IMR-90 (cell line): ENCODE measurements at regions not wholly inside any gene's neighbourhood (a gene's known extent, or its start where the extent isn't known, plus 50 kb on each side); places are given as distances from the start of the nearest gene placed in this dataset.

ENCODE experiments used
- ATAC-seq: fragments of 200-7000 bp; cut with Tn5 transposase; 2 replicates; pipeline ENCODE4 v1.9.1; 2020; ENCODE audit warnings: low read depth, mild to moderate bottlenecking, moderate library complexity
- BruUV-seq: library from RNA; stranded (reverse); fragments of 400-500 nt; replicated peaks from 2 replicates; lab custom pipeline; 2021; lab: Mats Ljungman, UMichigan
- CTCF ChIA-PET: fragments of 300-600 bp; formaldehyde crosslinking; extraction: SDS; loops from one replicate; lab custom pipeline; 2021; ENCODE audit warnings: antibody characterized with exemption; lab: Yijun Ruan, JAX
- POLR2A ChIA-PET: fragments of 300-600 bp; sonication (Branson Sonifier 250); formaldehyde crosslinking; loops from one replicate; lab custom pipeline; 2022; ENCODE audit warnings: antibody characterized with exemption; ENCODE audit not compliant: unreplicated experiment; lab: Charles Lee
- DNase-seq: peaks from one replicate; pipeline ENCODE4 v3.0.0; 2013
- H2AFZ ChIP-seq: replicated peaks from 2 replicates; pipeline ENCODE3; 2013; ENCODE audit warnings: low read length, mild to moderate bottlenecking; ENCODE audit not compliant: poor library complexity
- H2AK5ac ChIP-seq: 2 replicates; pipeline ENCODE4 v1.6.1; 2013; ENCODE audit warnings: low read depth, low read length, inconsistent platforms
- H2AK9ac ChIP-seq: replicated peaks from 2 replicates; pipeline ENCODE3; 2013; ENCODE audit warnings: mild to moderate bottlenecking, low read depth, low read length, moderate library complexity; ENCODE audit not compliant: poor library complexity
- H2BK120ac ChIP-seq: 2 replicates; pipeline ENCODE4 v1.6.1; 2013; ENCODE audit warnings: low read depth, low read length, inconsistent platforms
- H2BK15ac ChIP-seq: 3 replicates; pipeline ENCODE4 v1.6.1; 2013; ENCODE audit warnings: low read depth, low read length, inconsistent platforms
- H2BK20ac ChIP-seq: 2 replicates; pipeline ENCODE4 v1.6.1; 2013; ENCODE audit warnings: low read depth, mild to moderate bottlenecking, inconsistent platforms, low read length, moderate library complexity
- H2BK5ac ChIP-seq: 2 replicates; pipeline ENCODE4 v1.6.1; 2013; ENCODE audit warnings: mild to moderate bottlenecking, low read depth, low read length, inconsistent platforms; ENCODE audit not compliant: poor library complexity, severe bottlenecking
- H3K14ac ChIP-seq: replicated peaks from 2 replicates; pipeline ENCODE4 v1.6.1; 2013; ENCODE audit warnings: low read depth, low read length, inconsistent platforms
- H3K18ac ChIP-seq: 2 replicates; pipeline ENCODE4 v1.6.1; 2013; ENCODE audit warnings: low read depth, low read length, control low read depth
- H3K23ac ChIP-seq: 2 replicates; pipeline ENCODE4 v1.6.1; 2013; ENCODE audit warnings: low read depth, low read length, inconsistent platforms
- H3K27ac ChIP-seq: 2 replicates; pipeline ENCODE4 v1.5.1; 2013; ENCODE audit warnings: mild to moderate bottlenecking, control low read depth, low read length; ENCODE audit not compliant: insufficient read depth
- H3K27me3 ChIP-seq: 2 replicates; pipeline ENCODE4 v1.6.1; 2013; ENCODE audit warnings: low read length; ENCODE audit not compliant: control insufficient read depth, insufficient read depth
- H3K36me3 ChIP-seq: 2 replicates; pipeline ENCODE4 v1.6.1; 2013; ENCODE audit warnings: low read length, mixed read lengths; ENCODE audit not compliant: control insufficient read depth, insufficient read depth
- H3K4ac ChIP-seq: 2 replicates; pipeline ENCODE4 v1.6.1; 2013; ENCODE audit warnings: low read depth, low read length, inconsistent platforms
- H3K4me1 ChIP-seq: 2 replicates; pipeline ENCODE4 v1.6.1; 2013; ENCODE audit warnings: low read length, mixed read lengths; ENCODE audit not compliant: control insufficient read depth, insufficient read depth
- H3K4me2 ChIP-seq: 2 replicates; pipeline ENCODE4 v1.6.1; 2013; ENCODE audit warnings: low read depth, mild to moderate bottlenecking, control low read depth, low read length, moderate library complexity
- H3K4me3 ChIP-seq: 2 replicates; pipeline ENCODE4 v1.5.1; 2013; ENCODE audit warnings: low read depth, mild to moderate bottlenecking, control low read depth, low read length, moderate library complexity; ENCODE audit not compliant: insufficient read depth
- H3K56ac ChIP-seq: 2 replicates; pipeline ENCODE4 v1.6.1; 2013; ENCODE audit warnings: low read length, inconsistent platforms; ENCODE audit not compliant: insufficient read depth; ENCODE audit errors: extremely low read depth
- H3K79me1 ChIP-seq, 2 experiments: 2 replicates each; pipeline ENCODE4 v1.6.1; 2013; ENCODE audit warnings: low read length in 2 of 2, inconsistent platforms in 1 of 2, low read depth in 1 of 2
- H3K9ac ChIP-seq: 2 replicates; pipeline ENCODE4 v1.6.1; 2013; ENCODE audit warnings: low read depth, low read length, control low read depth
- H3K9me1 ChIP-seq: 2 replicates; pipeline ENCODE4 v1.6.1; 2013; ENCODE audit warnings: low read length, inconsistent platforms; ENCODE audit not compliant: insufficient read depth
- H3K9me3 ChIP-seq: 2 replicates; pipeline ENCODE4 v1.6.1; 2013; ENCODE audit warnings: low read length; ENCODE audit not compliant: control insufficient read depth, insufficient read depth
- H4K20me1 ChIP-seq: 2 replicates; pipeline ENCODE4 v1.6.1; 2013; ENCODE audit warnings: low read length, inconsistent platforms; ENCODE audit not compliant: insufficient read depth
- H4K5ac ChIP-seq: 2 replicates; pipeline ENCODE4 v1.6.1; 2013; ENCODE audit warnings: mild to moderate bottlenecking, low read depth, low read length, control low read depth
- H4K8ac ChIP-seq, 2 experiments: 2 replicates each; pipeline ENCODE4 v1.6.1; 2013; ENCODE audit warnings: low read depth in 2 of 2, low read length in 2 of 2, control low read depth in 1 of 2, inconsistent platforms in 1 of 2
- H4K91ac ChIP-seq: 2 replicates; pipeline ENCODE4 v1.6.1; 2013; ENCODE audit warnings: low read depth, low read length, inconsistent platforms; ENCODE audit not compliant: insufficient read depth
- MXI1 ChIP-seq: IDR thresholded peaks from 2 replicates; pipeline ENCODE4 v1.6.1; 2012; ENCODE audit warnings: low read depth, mild to moderate bottlenecking, low read length, moderate library complexity, borderline replicate concordance
- NFE2L2 ChIP-seq: fragments of 150-350 bp; IDR thresholded peaks from 2 replicates; pipeline ENCODE4 v1.6.1; 2016; ENCODE audit warnings: low read depth, mild to moderate bottlenecking, low read length
- WGBS, 2 experiments: methylation state at CpG; one replicate each; pipeline versions ENCODE4 v1.1.5 to v1.1.7; 2013; ENCODE audit warnings: missing lambda C conversion rate in 2 of 2; ENCODE audit not compliant: insufficient read length in 1 of 2; ENCODE audit errors: extremely low coverage in 2 of 2; 5-methylcytosine and 5-hydroxymethylcytosine counted together
- dilution Hi-C: fragments of 300-500 bp; cut with HindIII; formaldehyde crosslinking; loops from one replicate; pipeline ENCODE4 v1.14.3; 2018; ENCODE audit warnings: low sequenced_read_pairs; ENCODE audit not compliant: unreplicated experiment
- in situ Hi-C: fragments of 300-500 bp; cut with MboI; formaldehyde crosslinking; loops from 3 replicates; pipeline ENCODE4 v1.14.3; 2019; ENCODE audit warnings: low sequenced_read_pairs, inconsistent platforms, mixed read lengths
- intact Hi-C: fragments of 100-400 bp; cut with micrococcal nuclease; formaldehyde crosslinking; loops from 2 replicates; pipeline ENCODE4 v1.10.0; 2022

GRCh38 chr2:58378152-58378551, 137.0 kb upstream of the FANCL start:
- CTCF ChIA-PET: no interaction called here
- Histone ChIP-seq H3K23ac (no peak overlapping the region), H3K4me1 (no peaks in the 10 kb centered on the region), H3K4ac (no peak overlapping the region), H3K27ac (no peak overlapping the region), H3K56ac (no peak overlapping the region), H2AK5ac (no peak overlapping the region), H3K18ac (no peak overlapping the region), H2BK15ac (no peak overlapping the region), H3K36me3 (no peaks in the 10 kb centered on the region), H3K79me1 (no peaks in the 10 kb centered on the region), H3K4me2 (no peak overlapping the region), H2AFZ (no peak overlapping the region), H3K9me1 (no peaks in the 10 kb centered on the region), H4K91ac (no peak overlapping the region), H3K4me3 (no peak overlapping the region), H3K9ac (no peak overlapping the region), H2BK20ac (no peak overlapping the region), H4K8ac (no peak overlapping the region), H2BK5ac (no peak overlapping the region), H4K5ac (no peak overlapping the region), H3K9me3 (no peaks in the 10 kb centered on the region), H2BK120ac (no peak overlapping the region), H2AK9ac (no peak overlapping the region), H3K14ac (no peak overlapping the region), H4K20me1 (no peaks in the 10 kb centered on the region), H3K27me3 (no peaks in the 10 kb centered on the region)
- TF ChIP-seq MXI1 (no peak), NFE2L2 (no peak)
- POLR2A ChIA-PET: no interaction called here
- no CpG with 5 or more reads among the region's 5 CpGs for WGBS, 2 experiments
- intact Hi-C loops (no loop called here), dilution Hi-C loops (no loop called here), in situ Hi-C loops (no loop called here)
- no peak for DNase-seq
- BruUV-seq: no TSS peak
- ATAC-seq: no peak
